C4-2B (cell line): ENCODE measurements at regions not wholly inside any gene's neighbourhood (a gene's known extent, or its start where the extent isn't known, plus 50 kb on each side); places are given as distances from the start of the nearest gene placed in this dataset.

Source experiments
- H3K27ac ChIP-seq: fragments of 450-650 bp; 2 replicates; pipeline ENCODE4 v1.5.1; 2017
- ZFX ChIP-seq: fragments of 450-650 bp; IDR thresholded peaks from 2 replicates; pipeline ENCODE4 v1.6.1; 2017
- TF ChIP-seq, protein P1 (sequence below): fragments of 450-650 bp; conservative IDR thresholded peaks from 2 replicates; pipeline ENCODE4 v1.5.1; 2017; ENCODE audit warnings: mild to moderate bottlenecking

- H3K27ac ChIP-seq = no peak overlapping the region
- TF ChIP-seq ZFX = no peak
- TF ChIP-seq, protein P1, sequence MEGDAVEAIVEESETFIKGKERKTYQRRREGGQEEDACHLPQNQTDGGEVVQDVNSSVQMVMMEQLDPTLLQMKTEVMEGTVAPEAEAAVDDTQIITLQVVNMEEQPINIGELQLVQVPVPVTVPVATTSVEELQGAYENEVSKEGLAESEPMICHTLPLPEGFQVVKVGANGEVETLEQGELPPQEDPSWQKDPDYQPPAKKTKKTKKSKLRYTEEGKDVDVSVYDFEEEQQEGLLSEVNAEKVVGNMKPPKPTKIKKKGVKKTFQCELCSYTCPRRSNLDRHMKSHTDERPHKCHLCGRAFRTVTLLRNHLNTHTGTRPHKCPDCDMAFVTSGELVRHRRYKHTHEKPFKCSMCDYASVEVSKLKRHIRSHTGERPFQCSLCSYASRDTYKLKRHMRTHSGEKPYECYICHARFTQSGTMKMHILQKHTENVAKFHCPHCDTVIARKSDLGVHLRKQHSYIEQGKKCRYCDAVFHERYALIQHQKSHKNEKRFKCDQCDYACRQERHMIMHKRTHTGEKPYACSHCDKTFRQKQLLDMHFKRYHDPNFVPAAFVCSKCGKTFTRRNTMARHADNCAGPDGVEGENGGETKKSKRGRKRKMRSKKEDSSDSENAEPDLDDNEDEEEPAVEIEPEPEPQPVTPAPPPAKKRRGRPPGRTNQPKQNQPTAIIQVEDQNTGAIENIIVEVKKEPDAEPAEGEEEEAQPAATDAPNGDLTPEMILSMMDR = no peak
These were observed 66.7 kb downstream of the CD164 start for GRCh38 chr6:109315341-109316110.

DNA sequence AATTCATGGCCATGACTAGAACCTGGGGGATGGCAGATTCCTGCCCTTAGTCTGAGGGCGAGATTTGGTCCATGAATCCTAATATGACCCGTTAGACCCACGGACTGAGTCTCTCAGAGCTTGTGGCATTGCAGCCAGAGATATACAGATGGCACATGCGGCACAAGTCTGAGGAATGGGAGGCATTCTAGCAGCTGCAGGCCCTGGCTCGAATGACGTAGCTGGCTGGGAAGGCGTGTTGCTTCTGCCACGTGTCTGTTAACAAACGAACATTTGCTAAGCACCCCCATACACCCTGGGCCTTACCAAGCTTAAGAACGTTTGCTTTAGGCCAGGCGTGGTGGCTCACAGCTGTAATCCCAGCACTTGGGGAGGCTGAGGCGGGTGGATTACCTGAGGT is 68.0 kb downstream of the CD164 start:
- no peak for TF ChIP-seq ZFX
- TF ChIP-seq, protein P1 = no peak
- no peak overlapping the region for H3K27ac ChIP-seq

DNA sequence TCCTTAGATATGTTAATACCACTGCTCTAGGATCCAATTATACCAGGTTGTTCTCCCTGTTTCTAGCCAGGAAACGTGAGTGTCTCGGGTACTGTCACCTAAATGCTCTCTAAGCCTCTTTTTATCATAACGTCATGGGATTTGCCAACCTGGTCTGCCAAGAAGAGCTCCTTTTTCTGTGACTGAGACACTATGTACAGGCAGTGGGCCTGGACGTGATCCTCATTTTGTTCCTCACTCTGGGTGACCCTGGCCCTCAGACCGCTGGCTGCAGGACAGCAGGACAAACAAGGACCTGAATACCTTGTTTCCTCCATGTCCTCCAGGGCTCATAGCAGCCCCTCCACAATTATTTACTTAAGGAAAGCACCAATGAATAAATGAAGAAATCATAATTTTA is 69.1 kb downstream of the CD164 start:
- no peak overlapping the region for H3K27ac ChIP-seq
- TF ChIP-seq, protein P1 = no peak
- TF ChIP-seq ZFX = no peak

GRCh38 chr6:109311471-109311870 is 70.8 kb downstream of the CD164 start:
- TF ChIP-seq, protein P1 = no peak
- no peak for TF ChIP-seq ZFX
- no peak overlapping the region for H3K27ac ChIP-seq

- no peak overlapping the region for H3K27ac ChIP-seq
- no peak for TF ChIP-seq ZFX
- TF ChIP-seq, protein P1 = no peak
These were observed 72.3 kb downstream of the CD164 start for GRCh38 chr6:109309917-109310316.

DNA sequence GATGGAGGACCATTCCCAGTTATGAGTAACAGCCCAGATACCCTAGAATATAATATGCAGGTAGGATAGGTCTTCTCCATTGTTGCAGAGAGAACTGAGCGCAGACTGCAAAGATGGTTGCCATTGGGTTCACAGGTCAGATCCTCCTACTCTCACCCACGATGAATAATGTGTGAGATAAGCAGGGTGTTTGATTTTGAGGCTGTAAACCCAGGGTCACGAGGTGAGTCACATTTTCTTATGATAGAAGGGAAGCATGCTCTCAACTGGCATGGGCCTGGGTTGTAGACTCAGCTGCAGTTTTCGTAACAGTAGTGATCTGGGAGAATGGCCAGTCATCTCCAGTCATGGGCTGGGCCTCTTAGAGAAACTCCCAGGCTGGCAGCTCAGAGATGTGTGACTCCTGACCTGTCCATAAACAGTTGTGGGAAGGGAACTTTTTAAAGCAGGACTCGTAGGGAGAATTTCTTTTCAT is 74.2 kb downstream of the CD164 start:
- no peak for TF ChIP-seq ZFX
- TF ChIP-seq, protein P1 = no peak
- no peak overlapping the region for H3K27ac ChIP-seq

- TF ChIP-seq ZFX = no peak
- TF ChIP-seq, protein P1 = no peak
- H3K27ac ChIP-seq = no peak overlapping the region
These were observed 75.5 kb downstream of the CD164 start for GRCh38 chr6:109306733-109307132.
